GM13976 (cell line): ENCODE measurements at regions not wholly inside any gene's neighbourhood (a gene's known extent, or its start where the extent isn't known, plus 50 kb on each side); places are given as distances from the start of the nearest gene placed in this dataset.

ENCODE experiments used
- DNase-seq: peaks from one replicate; pipeline ENCODE4 v3.0.0; 2012; ENCODE audit warnings: low spot score
- CTCF ChIP-seq: IDR thresholded peaks from 2 replicates; pipeline ENCODE4 v1.5.1; 2012; ENCODE audit warnings: borderline replicate concordance, mild to moderate bottlenecking; ENCODE audit not compliant: insufficient read depth; ENCODE audit errors: extremely low read depth, missing control alignments, control extremely low read depth
- in situ Hi-C: fragments of 300-500 bp; cut with MboI; formaldehyde crosslinking; loops from one replicate; pipeline ENCODE4 v1.12.0; 2022; ENCODE audit warnings: low sequenced_read_pairs, mixed read lengths, inconsistent platforms; ENCODE audit not compliant: unreplicated experiment

DNA sequence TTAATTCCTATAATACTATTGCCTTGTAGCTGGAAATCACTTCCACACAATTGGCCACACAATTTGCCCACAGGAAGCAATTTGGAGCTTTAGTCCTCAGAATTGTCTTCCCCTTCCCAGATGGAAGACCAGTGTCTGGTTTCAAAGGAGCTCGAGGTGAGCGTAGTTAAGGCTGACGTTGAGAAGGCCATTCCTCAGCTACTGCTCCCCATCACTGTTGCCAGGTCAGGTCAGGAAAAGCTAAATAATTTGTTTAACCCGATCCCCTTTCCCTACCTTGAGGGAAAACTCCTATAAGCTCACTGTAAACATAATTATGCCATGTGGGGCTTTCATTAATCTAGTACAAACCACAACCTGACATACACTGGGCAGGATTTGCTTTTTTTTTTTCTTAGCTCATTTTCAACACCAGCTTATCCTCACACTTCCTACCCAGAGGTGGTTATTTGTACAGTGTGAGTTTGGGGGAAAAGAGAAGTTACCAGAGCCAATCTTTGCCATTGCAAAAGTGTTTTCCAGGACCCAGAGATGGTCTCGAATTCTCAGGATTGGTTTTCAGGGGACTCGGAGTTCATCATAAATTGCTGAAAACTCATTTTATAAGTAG lies 242.7 kb downstream of the CLIC5 start:
- no peak for TF ChIP-seq CTCF
- in situ Hi-C loops, result no loop called here

DNA sequence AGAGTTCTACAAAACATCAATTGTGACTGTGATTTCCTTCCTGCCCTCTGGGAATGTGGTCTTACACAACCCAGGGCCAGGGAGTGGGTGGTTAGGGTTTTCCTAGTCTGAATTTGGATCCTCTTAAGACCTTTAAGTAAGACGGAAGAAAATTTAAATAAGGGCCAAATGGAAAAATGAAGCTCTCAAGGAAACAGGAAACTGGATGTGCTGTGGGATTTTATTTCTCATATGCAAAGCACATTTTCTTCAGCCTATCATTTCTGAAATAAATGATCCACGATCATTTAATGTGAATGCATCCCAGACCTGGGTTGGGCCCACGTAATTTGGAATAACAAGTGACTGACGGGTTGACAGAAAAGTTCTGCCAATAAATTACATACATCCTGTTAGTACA lies 243.6 kb downstream of the CLIC5 start:
- in situ Hi-C loops, result no loop called here

More for the DNA sequence above, 242.7 kb downstream of the CLIC5 start:
- no peak for DNase-seq

DNA sequence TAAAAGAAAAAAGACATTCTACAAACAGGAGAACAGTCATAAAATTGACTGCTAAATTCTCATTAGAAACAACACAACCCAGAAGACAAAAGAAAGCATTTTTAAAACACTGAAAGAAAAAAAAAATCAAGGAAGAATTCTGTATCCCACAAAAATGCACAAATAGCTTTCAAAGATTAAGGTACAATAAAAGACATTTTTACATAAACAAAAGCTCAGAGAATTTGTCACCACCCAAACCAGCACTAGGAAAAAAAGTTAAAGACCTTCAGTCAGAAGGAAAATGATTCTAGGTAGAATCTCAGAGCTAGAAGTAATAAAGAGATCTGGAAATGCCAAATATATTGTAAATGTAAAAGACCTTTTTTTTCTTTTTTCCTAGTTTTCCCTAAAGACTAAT lies 252.4 kb downstream of the CLIC5 start:
- no peak for TF ChIP-seq CTCF
- in situ Hi-C loops, result no loop called here
- no peak for DNase-seq

More for the DNA sequence above, 243.6 kb downstream of the CLIC5 start:
- no peak for TF ChIP-seq CTCF
- no peak for DNase-seq

DNA sequence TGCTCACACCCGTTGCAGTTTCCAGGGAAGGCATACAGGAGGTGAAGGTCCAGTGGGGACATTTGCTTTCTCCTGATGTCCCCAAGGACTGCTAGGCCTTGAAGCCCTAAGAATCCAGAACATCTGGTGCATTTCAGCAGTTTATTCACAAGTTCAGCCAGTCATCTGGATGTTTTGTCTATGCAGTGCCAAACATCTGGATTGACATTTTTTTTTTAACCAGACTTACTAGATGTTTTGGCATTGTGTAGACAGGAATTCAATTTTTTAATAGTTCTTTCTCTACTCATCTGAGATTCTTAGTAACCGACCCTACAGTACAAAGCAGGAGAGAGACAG lies 256.2 kb downstream of the CLIC5 start:
- no peak for DNase-seq
- no peak for TF ChIP-seq CTCF
- in situ Hi-C loops, result no loop called here

GRCh38 chr6:45758787-45759471 lies 256.7 kb downstream of the CLIC5 start:
- DNase-seq, result no peak
- in situ Hi-C loops, result no loop called here
- no peak for TF ChIP-seq CTCF

GRCh38 chr6:45757443-45758130 lies 258.1 kb downstream of the CLIC5 start:
- no peak for TF ChIP-seq CTCF
- in situ Hi-C loops, result no loop called here
- no peak for DNase-seq
